GM23338 (cell line): ENCODE measurements at regions not wholly inside any gene's neighbourhood (a gene's known extent, or its start where the extent isn't known, plus 50 kb on each side); places are given as distances from the start of the nearest gene placed in this dataset.

Experiments
- ATAC-seq: fragments of 200-7000 bp; cut with Tn5 transposase; 3 replicates; pipeline ENCODE4 v1.9.1; 2020
- DNase-seq: peaks from one replicate; pipeline ENCODE4 v3.0.0-alpha.2; 2015; ENCODE audit warnings: low spot score
- H2AFZ ChIP-seq: fragments of 200-600 bp; sonication (generic); 2 replicates; pipeline ENCODE4 v1.8.0; 2016; ENCODE audit warnings: antibody characterized with exemption, mild to moderate bottlenecking, moderate library complexity
- H3F3A ChIP-seq: fragments of 200-600 bp; sonication (generic); replicated peaks from 2 replicates; pipeline ENCODE4 v1.8.0; 2017; ENCODE audit warnings: antibody characterized with exemption, mixed run types, low read depth
- H3K27ac ChIP-seq: fragments of 200-600 bp; sonication (generic); 2 replicates; pipeline ENCODE4 v1.6.1; 2016; ENCODE audit warnings: low read depth
- H3K27me3 ChIP-seq: fragments of 200-600 bp; sonication (generic); 2 replicates; pipeline ENCODE4 v1.8.0; 2016; ENCODE audit warnings: mild to moderate bottlenecking, mixed run types, moderate library complexity; ENCODE audit not compliant: insufficient read depth
- H3K36me3 ChIP-seq: fragments of 200-600 bp; sonication (generic); 2 replicates; pipeline ENCODE4 v1.8.0; 2016; ENCODE audit warnings: mild to moderate bottlenecking; ENCODE audit not compliant: insufficient read depth
- H3K4me1 ChIP-seq: fragments of 200-600 bp; sonication (generic); 2 replicates; pipeline ENCODE4 v1.8.0; 2016; ENCODE audit warnings: mild to moderate bottlenecking, moderate library complexity; ENCODE audit not compliant: insufficient read depth
- H3K4me2 ChIP-seq: fragments of 200-600 bp; sonication (generic); 2 replicates; pipeline ENCODE4 v1.7.1; 2017; ENCODE audit warnings: mixed run types
- H3K4me3 ChIP-seq: fragments of 200-600 bp; sonication (generic); 2 replicates; pipeline ENCODE4 v1.6.1; 2016; ENCODE audit warnings: mixed run types
- H3K79me2 ChIP-seq: fragments of 200-600 bp; sonication (generic); replicated peaks from 2 replicates; pipeline ENCODE4 v1.8.0; 2017; ENCODE audit warnings: mild to moderate bottlenecking; ENCODE audit not compliant: insufficient read depth
- H3K9me2 ChIP-seq: fragments of 200-600 bp; sonication (generic); 2 replicates; pipeline ENCODE4 v1.8.0; 2017; ENCODE audit not compliant: insufficient read depth
- H4K20me1 ChIP-seq: fragments of 200-600 bp; sonication (generic); replicated peaks from 2 replicates; pipeline ENCODE4 v1.8.0; 2017; ENCODE audit warnings: mild to moderate bottlenecking; ENCODE audit not compliant: insufficient read depth
- H3K27ac Mint-ChIP-seq: 2 replicates; pipeline ENCODE4 v1.8.0; 2020; ENCODE audit warnings: inconsistent platforms, mild to moderate bottlenecking, moderate library complexity, mixed read lengths
- H3K27me3 Mint-ChIP-seq: 3 replicates; pipeline ENCODE4 v1.8.0; 2022; ENCODE audit warnings: low read depth, mild to moderate bottlenecking, moderate library complexity, mixed read lengths, inconsistent platforms; ENCODE audit not compliant: insufficient read depth, poor library complexity
- H3K36me3 Mint-ChIP-seq: 3 replicates; pipeline ENCODE4 v1.8.0; 2021; ENCODE audit warnings: low read depth, mild to moderate bottlenecking, inconsistent platforms, moderate library complexity, mixed read lengths
- H3K4me1 Mint-ChIP-seq: 3 replicates; pipeline ENCODE4 v1.8.0; 2020; ENCODE audit warnings: mild to moderate bottlenecking, inconsistent platforms, mixed read lengths
- H3K4me3 Mint-ChIP-seq: 3 replicates; pipeline ENCODE4 v1.8.0; 2021; ENCODE audit warnings: moderate library complexity, mild to moderate bottlenecking, inconsistent platforms, mixed read lengths
- H3K9me3 Mint-ChIP-seq: 3 replicates; pipeline ENCODE4 v1.8.0; 2020; ENCODE audit warnings: moderate library complexity, mild to moderate bottlenecking, inconsistent platforms, mixed read lengths
- CTCF ChIP-seq, 2 experiments: fragments of 200-600 bp in 1 of 2; sonication (generic) in 1 of 2; conservative IDR thresholded peaks; 2 replicates each; pipeline versions ENCODE4 v1.5.1 to v1.6.1; 2016 to 2017; ENCODE audit warnings: antibody characterized with exemption in 2 of 2, low read depth in 2 of 2, mild to moderate bottlenecking in 2 of 2, moderate library complexity in 1 of 2
- EZH2phosphoT487 ChIP-seq: fragments of 200-600 bp; sonication (generic); IDR thresholded peaks from one replicate; pipeline ENCODE4 v1.8.1; 2018; ENCODE audit warnings: antibody characterized with exemption; ENCODE audit not compliant: unreplicated experiment
- NANOG ChIP-seq: IDR thresholded peaks from 2 replicates; pipeline ENCODE4 v1.6.1; 2016; ENCODE audit warnings: antibody characterized with exemption, borderline replicate concordance
- ZNF331 ChIP-seq: fragments of 250-450 bp; sonication (Bioruptor Pico); IDR thresholded peaks from 2 replicates; pipeline ENCODE4 v1.5.0; 2020; ENCODE audit warnings: low read depth, mild to moderate bottlenecking, moderate library complexity
- TF ChIP-seq, protein P1 (sequence below): fragments of 250-450 bp; sonication (Bioruptor Pico); IDR thresholded peaks from 2 replicates; pipeline ENCODE4 v1.5.0; 2020; ENCODE audit warnings: mild to moderate bottlenecking, moderate library complexity
- TF ChIP-seq, protein P2 (sequence below): IDR thresholded peaks from 2 replicates; pipeline ENCODE4 v1.6.1; 2016; ENCODE audit warnings: antibody characterized with exemption

- DNase-seq = peak; percentile 17
- Mint-ChIP-seq H3K9me3 (no peaks in the 10 kb centered on the region), H3K36me3 (no peaks in the 10 kb centered on the region), H3K27me3 (no peaks in the 10 kb centered on the region), H3K27ac (no peak overlapping the region), H3K4me3 (no peak overlapping the region), H3K4me1 (peaks cover 2% of the 10 kb centered on the region; the same call in 2 of the 3 replicates)
- H3K27me3 ChIP-seq = no peaks in the 10 kb centered on the region
- no peaks in the 10 kb centered on the region for H3K79me2 ChIP-seq
- H3K4me2 ChIP-seq = no peak overlapping the region
- H3F3A ChIP-seq = no peaks in the 10 kb centered on the region
- no peak overlapping the region for H3K4me3 ChIP-seq
- H2AFZ ChIP-seq = no peak overlapping the region
- TF ChIP-seq CTCF (conservative IDR thresholded peaks at IDR 0.05; ENCODE audit: low read depth in 2 of 2) = peak; percentile 29 to 53; a peak in 3 of 4 replicates
- TF ChIP-seq, protein P1, sequence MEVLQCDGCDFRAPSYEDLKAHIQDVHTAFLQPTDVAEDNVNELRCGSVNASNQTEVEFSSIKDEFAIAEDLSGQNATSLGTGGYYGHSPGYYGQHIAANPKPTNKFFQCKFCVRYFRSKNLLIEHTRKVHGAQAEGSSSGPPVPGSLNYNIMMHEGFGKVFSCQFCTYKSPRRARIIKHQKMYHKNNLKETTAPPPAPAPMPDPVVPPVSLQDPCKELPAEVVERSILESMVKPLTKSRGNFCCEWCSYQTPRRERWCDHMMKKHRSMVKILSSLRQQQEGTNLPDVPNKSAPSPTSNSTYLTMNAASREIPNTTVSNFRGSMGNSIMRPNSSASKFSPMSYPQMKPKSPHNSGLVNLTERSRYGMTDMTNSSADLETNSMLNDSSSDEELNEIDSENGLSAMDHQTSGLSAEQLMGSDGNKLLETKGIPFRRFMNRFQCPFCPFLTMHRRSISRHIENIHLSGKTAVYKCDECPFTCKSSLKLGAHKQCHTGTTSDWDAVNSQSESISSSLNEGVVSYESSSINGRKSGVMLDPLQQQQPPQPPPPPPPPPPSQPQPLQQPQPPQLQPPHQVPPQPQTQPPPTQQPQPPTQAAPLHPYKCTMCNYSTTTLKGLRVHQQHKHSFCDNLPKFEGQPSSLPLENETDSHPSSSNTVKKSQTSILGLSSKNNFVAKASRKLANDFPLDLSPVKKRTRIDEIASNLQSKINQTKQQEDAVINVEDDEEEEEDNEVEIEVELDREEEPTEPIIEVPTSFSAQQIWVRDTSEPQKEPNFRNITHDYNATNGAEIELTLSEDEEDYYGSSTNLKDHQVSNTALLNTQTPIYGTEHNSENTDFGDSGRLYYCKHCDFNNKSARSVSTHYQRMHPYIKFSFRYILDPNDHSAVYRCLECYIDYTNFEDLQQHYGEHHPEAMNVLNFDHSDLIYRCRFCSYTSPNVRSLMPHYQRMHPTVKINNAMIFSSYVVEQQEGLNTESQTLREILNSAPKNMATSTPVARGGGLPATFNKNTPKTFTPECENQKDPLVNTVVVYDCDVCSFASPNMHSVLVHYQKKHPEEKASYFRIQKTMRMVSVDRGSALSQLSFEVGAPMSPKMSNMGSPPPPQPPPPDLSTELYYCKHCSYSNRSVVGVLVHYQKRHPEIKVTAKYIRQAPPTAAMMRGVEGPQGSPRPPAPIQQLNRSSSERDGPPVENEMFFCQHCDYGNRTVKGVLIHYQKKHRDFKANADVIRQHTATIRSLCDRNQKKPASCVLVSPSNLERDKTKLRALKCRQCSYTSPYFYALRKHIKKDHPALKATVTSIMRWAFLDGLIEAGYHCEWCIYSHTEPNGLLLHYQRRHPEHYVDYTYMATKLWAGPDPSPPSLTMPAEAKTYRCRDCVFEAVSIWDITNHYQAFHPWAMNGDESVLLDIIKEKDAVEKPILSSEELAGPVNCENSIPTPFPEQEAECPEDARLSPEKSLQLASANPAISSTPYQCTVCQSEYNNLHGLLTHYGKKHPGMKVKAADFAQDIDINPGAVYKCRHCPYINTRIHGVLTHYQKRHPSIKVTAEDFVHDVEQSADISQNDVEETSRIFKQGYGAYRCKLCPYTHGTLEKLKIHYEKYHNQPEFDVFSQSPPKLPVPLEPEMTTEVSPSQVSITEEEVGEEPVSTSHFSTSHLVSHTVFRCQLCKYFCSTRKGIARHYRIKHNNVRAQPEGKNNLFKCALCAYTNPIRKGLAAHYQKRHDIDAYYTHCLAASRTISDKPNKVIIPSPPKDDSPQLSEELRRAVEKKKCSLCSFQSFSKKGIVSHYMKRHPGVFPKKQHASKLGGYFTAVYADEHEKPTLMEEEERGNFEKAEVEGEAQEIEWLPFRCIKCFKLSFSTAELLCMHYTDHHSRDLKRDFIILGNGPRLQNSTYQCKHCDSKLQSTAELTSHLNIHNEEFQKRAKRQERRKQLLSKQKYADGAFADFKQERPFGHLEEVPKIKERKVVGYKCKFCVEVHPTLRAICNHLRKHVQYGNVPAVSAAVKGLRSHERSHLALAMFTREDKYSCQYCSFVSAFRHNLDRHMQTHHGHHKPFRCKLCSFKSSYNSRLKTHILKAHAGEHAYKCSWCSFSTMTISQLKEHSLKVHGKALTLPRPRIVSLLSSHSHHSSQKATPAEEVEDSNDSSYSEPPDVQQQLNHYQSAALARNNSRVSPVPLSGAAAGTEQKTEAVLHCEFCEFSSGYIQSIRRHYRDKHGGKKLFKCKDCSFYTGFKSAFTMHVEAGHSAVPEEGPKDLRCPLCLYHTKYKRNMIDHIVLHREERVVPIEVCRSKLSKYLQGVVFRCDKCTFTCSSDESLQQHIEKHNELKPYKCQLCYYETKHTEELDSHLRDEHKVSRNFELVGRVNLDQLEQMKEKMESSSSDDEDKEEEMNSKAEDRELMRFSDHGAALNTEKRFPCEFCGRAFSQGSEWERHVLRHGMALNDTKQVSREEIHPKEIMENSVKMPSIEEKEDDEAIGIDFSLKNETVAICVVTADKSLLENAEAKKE (CRISPR knock-in tag) = no peak
- peaks cover 3% of the 10 kb centered on the region for H3K4me1 ChIP-seq
- H4K20me1 ChIP-seq = no peaks in the 10 kb centered on the region
- H3K27ac ChIP-seq = no peak overlapping the region
- H3K9me2 ChIP-seq = no peaks in the 10 kb centered on the region
- peak; percentile 51; the same call in 1 of the 3 replicates for ATAC-seq
- no peaks in the 10 kb centered on the region for H3K36me3 ChIP-seq
Observed at GRCh38 chr4:181437895-181438294, 805.3 kb upstream of the TENM3 start.

GRCh38 chr4:181438641-181439040 lies 804.6 kb upstream of the TENM3 start:
- Mint-ChIP-seq H3K4me3 (no peak overlapping the region), H3K9me3 (no peaks in the 10 kb centered on the region), H3K4me1 (peaks cover 8% of the 10 kb centered on the region), H3K27me3 (no peaks in the 10 kb centered on the region), H3K27ac (no peak overlapping the region), H3K36me3 (no peaks in the 10 kb centered on the region)
- Histone ChIP-seq H3K36me3 (no peaks in the 10 kb centered on the region), H3K4me1 (peaks cover 7% of the 10 kb centered on the region), H3K4me3 (no peak overlapping the region), H3K4me2 (no peak overlapping the region), H3K79me2 (no peaks in the 10 kb centered on the region), H3K9me2 (no peaks in the 10 kb centered on the region), H3K27ac (no peak overlapping the region), H3K27me3 (no peaks in the 10 kb centered on the region), H3F3A (no peaks in the 10 kb centered on the region), H4K20me1 (no peaks in the 10 kb centered on the region), H2AFZ (no peak overlapping the region)
- ATAC-seq (no peak), DNase-seq (no peak)
- TF ChIP-seq ZNF331 (CRISPR knock-in tag) (no peak), EZH2phosphoT487 (no peak), NANOG (no peak)
- TF ChIP-seq, protein P2, sequence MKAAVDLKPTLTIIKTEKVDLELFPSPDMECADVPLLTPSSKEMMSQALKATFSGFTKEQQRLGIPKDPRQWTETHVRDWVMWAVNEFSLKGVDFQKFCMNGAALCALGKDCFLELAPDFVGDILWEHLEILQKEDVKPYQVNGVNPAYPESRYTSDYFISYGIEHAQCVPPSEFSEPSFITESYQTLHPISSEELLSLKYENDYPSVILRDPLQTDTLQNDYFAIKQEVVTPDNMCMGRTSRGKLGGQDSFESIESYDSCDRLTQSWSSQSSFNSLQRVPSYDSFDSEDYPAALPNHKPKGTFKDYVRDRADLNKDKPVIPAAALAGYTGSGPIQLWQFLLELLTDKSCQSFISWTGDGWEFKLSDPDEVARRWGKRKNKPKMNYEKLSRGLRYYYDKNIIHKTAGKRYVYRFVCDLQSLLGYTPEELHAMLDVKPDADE = no peak
